Activated B cell treated with CpG ODN at 0.5 μM for 24 hours (primary cell): ENCODE measurements at regions not wholly inside any gene's neighbourhood (a gene's known extent, or its start where the extent isn't known, plus 50 kb on each side); places are given as distances from the start of the nearest gene placed in this dataset.

Source experiments
- ATAC-seq: fragments of 200-7000 bp; cut with Tn5 transposase; one replicate; pipeline ENCODE4 v1.10.0; 2021; ENCODE audit warnings: low read depth, mild to moderate bottlenecking, moderate library complexity
- CTCF ChIA-PET: fragments of 350-600 bp; sonication (Branson Sonifier 250); formaldehyde crosslinking; loops from one replicate; lab custom pipeline; 2021; ENCODE audit warnings: antibody characterized with exemption; lab: Charles Lee
- POLR2A ChIA-PET: fragments of 350-600 bp; sonication (Branson Sonifier 250); formaldehyde crosslinking; loops from one replicate; lab custom pipeline; 2021; ENCODE audit warnings: antibody characterized with exemption; lab: Charles Lee
- DNase-seq: peaks from one replicate; pipeline ENCODE4 v3.0.0; 2022
- H3K27ac Mint-ChIP-seq: one replicate; pipeline ENCODE4 v1.8.0; 2020; ENCODE audit warnings: mixed read lengths
- H3K27me3 Mint-ChIP-seq: one replicate; pipeline ENCODE4 v1.8.0; 2021; ENCODE audit warnings: mixed read lengths
- H3K36me3 Mint-ChIP-seq: one replicate; pipeline ENCODE4 v1.8.0; 2021; ENCODE audit warnings: low read depth, mixed read lengths
- H3K4me1 Mint-ChIP-seq: one replicate; pipeline ENCODE4 v1.8.0; 2021; ENCODE audit warnings: mixed read lengths
- H3K4me3 Mint-ChIP-seq: one replicate; pipeline ENCODE4 v1.8.0; 2020; ENCODE audit warnings: mild to moderate bottlenecking, mixed read lengths
- H3K9me3 Mint-ChIP-seq: one replicate; pipeline ENCODE4 v1.8.0; 2020; ENCODE audit warnings: mixed read lengths
- CTCF ChIP-seq: fragments of 200-600 bp; IDR thresholded peaks from one replicate; pipeline ENCODE4 v1.8.0; 2022; ENCODE audit warnings: antibody characterized with exemption, mild to moderate bottlenecking
- intact Hi-C: fragments of 100-400 bp; cut with micrococcal nuclease; formaldehyde crosslinking; loops from one replicate; pipeline ENCODE4 v1.15.1; 2024

DNA sequence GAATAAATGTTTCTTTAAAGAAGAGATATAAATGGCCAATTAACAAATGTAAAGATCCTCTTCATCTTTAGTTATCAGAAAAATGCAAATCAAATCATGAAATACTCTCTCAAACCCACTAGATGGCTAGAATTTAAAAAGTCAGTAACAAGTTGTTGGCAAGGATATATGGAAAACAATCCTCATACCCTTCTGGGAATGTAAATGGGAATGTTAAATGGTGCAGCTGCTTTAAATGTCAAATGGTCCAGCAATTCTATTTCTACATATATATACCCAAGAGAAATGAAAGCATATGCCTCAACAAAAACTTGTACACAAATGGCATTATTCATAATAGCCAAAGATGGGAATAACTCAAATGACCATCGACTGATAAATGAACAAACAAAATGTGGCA lies 283.5 kb downstream of the RWDD3 start:
- Mint-ChIP-seq H3K27me3 (no peaks in the 10 kb centered on the region), H3K27ac (no peak overlapping the region), H3K4me3 (no peak overlapping the region), H3K36me3 (no peaks in the 10 kb centered on the region), H3K4me1 (no peaks in the 10 kb centered on the region), H3K9me3 (peaks cover 10% of the 10 kb centered on the region)
- intact Hi-C loops: no loop called here
- POLR2A ChIA-PET: no interaction called here
- TF ChIP-seq CTCF: no peak
- ATAC-seq (no peak), DNase-seq (no peak)
- CTCF ChIA-PET: no interaction called here

DNA sequence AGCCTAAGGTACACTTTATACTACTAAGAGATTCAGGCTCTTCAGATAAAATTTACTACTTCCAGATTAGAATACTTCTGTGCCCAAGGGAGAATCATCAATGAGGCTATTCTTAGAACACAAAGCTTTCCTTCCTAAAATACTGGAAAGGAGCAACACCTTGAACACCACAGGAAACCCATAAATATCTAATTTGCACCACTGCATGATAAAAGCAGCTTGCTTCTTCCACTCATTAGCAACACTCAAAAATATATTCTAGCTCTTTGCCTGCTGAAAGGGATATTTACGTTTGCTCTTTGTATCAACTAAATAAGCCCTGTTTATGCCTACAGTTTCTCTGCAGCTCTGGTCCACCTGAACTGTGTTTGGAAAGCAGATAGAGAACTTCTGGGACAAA lies 284.3 kb downstream of the RWDD3 start:
- no peaks in the 10 kb centered on the region for H3K36me3 Mint-ChIP-seq
- no peaks in the 10 kb centered on the region for H3K27me3 Mint-ChIP-seq
- DNase-seq (no peak), ATAC-seq (no peak)
- no peak overlapping the region for H3K4me3 Mint-ChIP-seq
- ChIA-PET CTCF (no interaction called here), POLR2A (no interaction called here)
- no peak overlapping the region for H3K27ac Mint-ChIP-seq
- intact Hi-C loops: no loop called here
- H3K4me1 Mint-ChIP-seq: no peaks in the 10 kb centered on the region
- peaks cover 10% of the 10 kb centered on the region for H3K9me3 Mint-ChIP-seq
- TF ChIP-seq CTCF: no peak

DNA sequence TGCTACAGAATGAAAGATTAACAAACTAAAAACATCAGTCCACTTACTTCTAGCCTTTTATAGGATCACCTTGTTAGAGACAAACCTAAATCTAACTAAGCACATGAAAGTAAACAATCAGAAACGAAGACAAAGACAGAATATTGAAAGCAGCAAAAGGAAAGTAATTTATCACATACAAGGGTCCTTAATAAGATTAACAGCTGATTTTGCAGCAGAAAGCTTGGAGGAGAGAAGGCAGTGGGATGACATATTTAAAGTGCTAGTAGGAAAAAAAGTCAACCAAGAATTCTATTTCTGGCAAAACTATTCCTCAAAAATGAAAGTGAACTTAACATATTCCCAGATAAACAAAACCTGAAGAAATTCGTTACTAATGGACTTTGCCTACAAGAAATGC lies 286.4 kb downstream of the RWDD3 start:
- Mint-ChIP-seq H3K4me3 (no peak overlapping the region), H3K27me3 (no peaks in the 10 kb centered on the region), H3K27ac (no peak overlapping the region), H3K9me3 (peaks cover 11% of the 10 kb centered on the region), H3K4me1 (no peaks in the 10 kb centered on the region), H3K36me3 (no peaks in the 10 kb centered on the region)
- POLR2A ChIA-PET: no interaction called here
- no peak for ATAC-seq
- no peak for DNase-seq
- intact Hi-C loops: no loop called here
- CTCF ChIA-PET: no interaction called here
- TF ChIP-seq CTCF: no peak

DNA sequence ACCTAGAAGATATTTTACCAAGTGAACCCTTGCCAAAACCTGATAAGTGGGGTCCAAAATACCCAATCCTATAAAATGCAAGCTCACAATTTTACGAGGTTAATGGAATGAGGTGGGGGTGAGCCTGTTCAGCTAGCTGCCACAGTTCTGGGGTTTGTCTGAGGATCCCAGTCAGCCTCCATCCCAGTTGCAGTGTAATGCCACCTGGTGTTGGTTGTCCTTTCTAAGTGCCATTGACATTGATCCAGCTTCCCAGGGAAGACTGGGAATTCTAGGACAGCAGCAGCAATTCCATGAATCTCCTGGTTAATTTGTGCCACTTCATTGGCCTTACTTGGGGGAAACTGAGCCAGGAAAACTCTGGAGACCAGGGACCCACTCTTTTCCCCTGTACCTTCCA lies 298.3 kb downstream of the RWDD3 start:
- Mint-ChIP-seq H3K4me1 (no peaks in the 10 kb centered on the region), H3K9me3 (peaks cover 3% of the 10 kb centered on the region), H3K36me3 (no peaks in the 10 kb centered on the region), H3K27ac (no peak overlapping the region), H3K4me3 (no peak overlapping the region), H3K27me3 (no peaks in the 10 kb centered on the region)
- no peak for ATAC-seq
- no peak for TF ChIP-seq CTCF
- DNase-seq: no peak
- CTCF ChIA-PET: no interaction called here
- intact Hi-C loops: no loop called here
- POLR2A ChIA-PET: no interaction called here

GRCh38 chr1:95534985-95535384 lies 301.0 kb downstream of the RWDD3 start:
- no peaks in the 10 kb centered on the region for H3K27me3 Mint-ChIP-seq
- H3K9me3 Mint-ChIP-seq: peaks cover 5% of the 10 kb centered on the region
- no peak for TF ChIP-seq CTCF
- intact Hi-C loops: no loop called here
- H3K36me3 Mint-ChIP-seq: no peaks in the 10 kb centered on the region
- CTCF ChIA-PET: no interaction called here
- POLR2A ChIA-PET: no interaction called here
- ATAC-seq: no peak
- no peak overlapping the region for H3K4me3 Mint-ChIP-seq
- H3K4me1 Mint-ChIP-seq: no peaks in the 10 kb centered on the region
- H3K27ac Mint-ChIP-seq: no peak overlapping the region
- no peak for DNase-seq
